GM12865 (cell line): ENCODE measurements at regions not wholly inside any gene's neighbourhood (a gene's known extent, or its start where the extent isn't known, plus 50 kb on each side); places are given as distances from the start of the nearest gene placed in this dataset.

Source experiments
- DNase-seq: peaks from one replicate; pipeline ENCODE4 v3.0.0; 2010; ENCODE audit warnings: low read depth
- H3K4me3 ChIP-seq: 2 replicates; pipeline ENCODE4 v1.5.1; 2011; ENCODE audit warnings: mild to moderate bottlenecking, low read depth, low read length, control low read depth
- CTCF ChIP-seq: IDR thresholded peaks from 2 replicates; pipeline ENCODE4 v1.5.1; 2011; ENCODE audit warnings: low read length, control low read depth, low read depth, inconsistent platforms; ENCODE audit not compliant: insufficient read depth; ENCODE audit errors: missing control alignments

DNA sequence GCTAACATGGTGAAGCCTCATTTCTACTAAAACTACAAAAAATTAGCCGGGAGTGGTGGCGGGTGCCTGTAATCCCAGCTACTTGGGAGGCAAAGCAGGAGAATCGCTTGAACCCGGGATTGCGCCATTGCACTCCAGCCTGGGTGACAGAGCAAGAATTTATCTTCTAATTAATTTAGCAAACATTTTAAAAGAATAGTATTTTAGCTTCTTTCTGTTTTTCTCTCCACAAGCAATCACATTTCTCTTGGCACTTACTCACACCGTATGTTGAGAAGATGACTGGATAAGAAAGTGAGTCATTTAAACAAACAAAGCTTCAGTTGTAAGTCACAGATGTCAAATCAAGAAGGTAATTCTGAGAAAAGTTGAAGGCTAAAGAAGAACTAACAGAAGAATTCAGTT, 264.0 kb downstream of the ARL4A start:
- TF ChIP-seq CTCF: no peak
- no peak for DNase-seq

DNA sequence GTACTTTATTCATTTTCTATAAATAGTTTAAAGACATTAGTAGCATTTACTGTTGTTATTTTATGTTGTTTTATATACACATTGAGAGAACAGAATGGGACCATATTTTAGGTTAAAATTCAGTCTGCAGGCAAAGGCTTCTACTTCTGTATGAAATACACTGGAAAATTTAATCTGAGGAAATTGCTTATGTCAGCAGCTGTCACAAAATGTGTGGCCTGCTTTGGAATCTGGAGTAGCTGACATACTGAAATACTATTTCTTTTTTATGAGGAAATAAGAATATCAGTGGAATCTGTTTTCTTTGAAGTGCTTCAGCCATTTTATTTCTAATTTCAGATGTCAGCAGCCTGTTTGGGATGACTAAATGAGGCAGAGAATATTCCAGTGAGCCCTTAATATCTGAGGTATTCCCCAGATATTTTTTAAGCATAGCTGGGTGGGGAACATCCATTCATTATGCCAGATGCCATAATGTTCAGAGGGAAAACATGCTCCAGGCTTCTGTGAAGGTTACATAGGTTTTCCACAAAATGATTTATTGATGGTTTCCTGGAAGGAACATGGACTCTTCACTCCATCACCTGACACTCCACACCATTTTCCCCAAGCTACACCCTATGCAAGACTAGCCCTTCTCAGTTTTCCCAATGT, 267.1 kb downstream of the ARL4A start:
- H3K4me3 ChIP-seq: no peak overlapping the region
- no peak for DNase-seq
- no peak for TF ChIP-seq CTCF

More for the DNA sequence above, 264.0 kb downstream of the ARL4A start:
- H3K4me3 ChIP-seq: no peak overlapping the region

DNA sequence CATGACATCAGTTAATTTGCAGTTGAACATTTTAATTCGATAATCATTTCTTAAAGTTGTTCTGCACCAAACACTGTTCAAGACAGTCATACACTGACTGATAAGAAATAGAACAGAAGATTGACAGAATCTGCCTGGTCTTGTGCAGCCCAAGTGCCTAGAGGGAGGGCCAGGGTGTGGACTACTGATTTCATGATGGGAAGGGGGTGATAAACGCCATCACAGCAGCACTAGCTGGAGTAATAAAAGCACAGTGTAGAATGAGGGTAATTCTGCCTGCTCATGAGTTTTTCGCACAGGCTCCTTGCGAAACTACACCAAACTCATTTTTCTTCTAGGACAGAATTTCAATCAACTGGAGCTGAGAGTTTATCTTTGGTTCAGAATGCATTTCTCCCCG, 270.1 kb downstream of the ARL4A start:
- H3K4me3 ChIP-seq: no peak overlapping the region
- TF ChIP-seq CTCF: no peak
- DNase-seq: no peak

GRCh38 chr7:12961910-12962480, 274.6 kb downstream of the ARL4A start:
- DNase-seq: no peak
- TF ChIP-seq CTCF: no peak
- H3K4me3 ChIP-seq: no peak overlapping the region

DNA sequence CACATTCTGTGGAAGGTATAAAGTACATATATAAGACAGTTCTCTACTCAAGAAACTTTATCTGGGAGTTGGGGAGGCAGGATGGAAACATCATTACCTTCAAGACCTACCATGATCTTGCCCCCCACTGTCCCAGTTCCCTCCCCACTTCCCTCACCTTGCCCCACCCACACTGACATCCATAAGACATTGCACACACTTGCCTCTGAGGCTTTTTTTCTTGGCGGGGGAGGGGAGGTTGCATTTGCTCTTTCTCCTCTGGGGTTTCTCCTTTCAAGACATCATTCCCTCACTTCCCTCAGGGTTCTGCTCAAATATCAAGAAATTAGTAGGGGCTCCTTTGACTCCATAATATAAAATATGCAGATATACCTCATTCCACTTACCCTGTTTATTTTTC, 276.0 kb downstream of the ARL4A start:
- no peak for DNase-seq
- TF ChIP-seq CTCF: no peak
- no peak overlapping the region for H3K4me3 ChIP-seq

DNA sequence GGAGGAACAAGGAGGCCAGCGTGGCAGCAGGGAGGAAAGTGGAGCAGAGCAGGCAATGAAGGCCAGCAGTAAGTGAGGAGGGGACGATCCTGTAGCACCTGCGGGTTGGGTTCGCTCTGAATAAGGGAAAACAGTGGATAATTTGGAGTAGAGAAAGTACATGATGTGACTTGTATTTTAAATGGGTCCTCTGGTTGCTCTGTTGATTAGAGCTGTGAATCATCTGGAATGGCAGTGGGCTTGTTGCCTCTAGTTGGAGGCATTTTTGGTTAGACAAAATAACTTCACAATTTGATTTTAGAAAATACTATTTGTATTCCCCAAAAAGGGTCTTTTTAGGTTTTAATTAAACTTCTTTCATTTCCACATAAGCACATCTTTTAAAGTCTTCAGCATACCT, 277.4 kb downstream of the ARL4A start:
- no peak overlapping the region for H3K4me3 ChIP-seq
- no peak for DNase-seq
- no peak for TF ChIP-seq CTCF

- DNase-seq: no peak
- TF ChIP-seq CTCF: no peak
- H3K4me3 ChIP-seq: no peak overlapping the region
Observed at GRCh38 chr7:12965767-12966166, 278.3 kb downstream of the ARL4A start.
